ENCODE measurements at regions not wholly inside any gene's neighbourhood (a gene's known extent, or its start where the extent isn't known, plus 50 kb on each side); places are given as distances from the start of the nearest gene placed in this dataset.

GRCh38 chr10:130363051-130363450 lies 226.9 kb downstream of the GLRX3 start:
- TF ChIP-seq CTCF (conservative IDR thresholded peaks at IDR 0.05; ENCODE audit: low read length) = no peak
- TF ChIP-seq EZH2phosphoT487 (IDR thresholded peaks at IDR 0.05; ENCODE audit: borderline replicate concordance) = no peak
